ENCODE measurements at regions not wholly inside any gene's neighbourhood (a gene's known extent, or its start where the extent isn't known, plus 50 kb on each side); places are given as distances from the start of the nearest gene placed in this dataset.

GRCh38 chr13:40187841-40188591, 478.4 kb downstream of the FOXO1 start:
- TF ChIP-seq FOXA1 (IDR thresholded peaks at IDR 0.05): no peak
- peak; percentile 54 for TF ChIP-seq L3MBTL2 (conservative IDR thresholded peaks at IDR 0.05)
- TF ChIP-seq TARDBP (IDR thresholded peaks at IDR 0.05): no peak
